HL-60 (cell line): ENCODE measurements at regions not wholly inside any gene's neighbourhood (a gene's known extent, or its start where the extent isn't known, plus 50 kb on each side); places are given as distances from the start of the nearest gene placed in this dataset.
A peak's percentile ranks its signal among the peaks of the same experiment; 100 is the strongest.

Source experiments
- DNase-seq, 2 experiments: peaks; one replicate each; pipeline ENCODE4 v3.0.0-alpha.2; 2010 to 2020; ENCODE audit warnings: low read depth in 1 of 2, low spot score in 1 of 2
- H3K27ac ChIP-seq: fragments of 250-450 bp; sonication (Bioruptor Pico); replicated peaks from 2 replicates; pipeline ENCODE4 v1.5.1; 2020; ENCODE audit warnings: mild to moderate bottlenecking, moderate library complexity
- H3K27me3 ChIP-seq: fragments of 250-450 bp; sonication (Bioruptor Pico); 2 replicates; pipeline ENCODE4 v1.5.1; 2021; ENCODE audit warnings: mild to moderate bottlenecking, moderate library complexity; ENCODE audit not compliant: insufficient read depth, poor library complexity, severe bottlenecking
- H3K4me3 ChIP-seq: replicated peaks from 2 replicates; pipeline ENCODE4 v1.5.1; 2011; ENCODE audit warnings: mild to moderate bottlenecking, control low read depth, low read length; ENCODE audit not compliant: insufficient read depth
- CTCF ChIP-seq: IDR thresholded peaks from one replicate; pipeline ENCODE4 v1.5.1; 2011; ENCODE audit warnings: low read length, control low read depth, inconsistent platforms; ENCODE audit not compliant: insufficient read depth
- GABPA ChIP-seq: IDR thresholded peaks from 2 replicates; pipeline ENCODE4 v1.6.1; 2012; ENCODE audit warnings: low read depth
- POLR2AphosphoS5 ChIP-seq: IDR thresholded peaks from 2 replicates; pipeline ENCODE4 v1.6.1; 2012; ENCODE audit warnings: low read depth
- SPI1 ChIP-seq: IDR thresholded peaks from 2 replicates; pipeline ENCODE4 v1.6.1; 2012; ENCODE audit warnings: low read depth, mild to moderate bottlenecking, borderline replicate concordance
- TF ChIP-seq, protein P1 (sequence below): IDR thresholded peaks from 2 replicates; pipeline ENCODE4 v1.6.1; 2012; ENCODE audit warnings: low read depth; ENCODE audit not compliant: insufficient replicate concordance

DNA sequence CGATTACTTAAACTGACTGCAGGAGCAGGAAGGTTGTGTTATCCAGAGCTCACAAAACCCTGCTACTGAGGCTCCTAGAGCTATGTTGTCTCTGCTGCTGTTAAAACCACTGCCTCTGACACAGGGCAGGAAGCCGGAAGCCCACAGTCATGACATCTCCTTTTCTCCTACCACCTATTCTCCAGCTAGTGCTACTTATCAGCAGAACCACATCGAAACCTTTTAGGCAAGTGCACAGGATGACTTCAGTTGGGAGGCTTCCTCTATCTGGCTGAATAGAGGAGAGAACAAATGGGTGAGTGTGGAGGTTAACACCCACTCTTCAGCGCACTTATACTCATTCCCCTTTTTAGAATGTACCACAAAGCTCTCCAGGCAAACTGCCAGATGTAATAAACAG, 638.0 kb downstream of the OTOL1 start:
- TF ChIP-seq SPI1 = no peak
- TF ChIP-seq, protein P1, sequence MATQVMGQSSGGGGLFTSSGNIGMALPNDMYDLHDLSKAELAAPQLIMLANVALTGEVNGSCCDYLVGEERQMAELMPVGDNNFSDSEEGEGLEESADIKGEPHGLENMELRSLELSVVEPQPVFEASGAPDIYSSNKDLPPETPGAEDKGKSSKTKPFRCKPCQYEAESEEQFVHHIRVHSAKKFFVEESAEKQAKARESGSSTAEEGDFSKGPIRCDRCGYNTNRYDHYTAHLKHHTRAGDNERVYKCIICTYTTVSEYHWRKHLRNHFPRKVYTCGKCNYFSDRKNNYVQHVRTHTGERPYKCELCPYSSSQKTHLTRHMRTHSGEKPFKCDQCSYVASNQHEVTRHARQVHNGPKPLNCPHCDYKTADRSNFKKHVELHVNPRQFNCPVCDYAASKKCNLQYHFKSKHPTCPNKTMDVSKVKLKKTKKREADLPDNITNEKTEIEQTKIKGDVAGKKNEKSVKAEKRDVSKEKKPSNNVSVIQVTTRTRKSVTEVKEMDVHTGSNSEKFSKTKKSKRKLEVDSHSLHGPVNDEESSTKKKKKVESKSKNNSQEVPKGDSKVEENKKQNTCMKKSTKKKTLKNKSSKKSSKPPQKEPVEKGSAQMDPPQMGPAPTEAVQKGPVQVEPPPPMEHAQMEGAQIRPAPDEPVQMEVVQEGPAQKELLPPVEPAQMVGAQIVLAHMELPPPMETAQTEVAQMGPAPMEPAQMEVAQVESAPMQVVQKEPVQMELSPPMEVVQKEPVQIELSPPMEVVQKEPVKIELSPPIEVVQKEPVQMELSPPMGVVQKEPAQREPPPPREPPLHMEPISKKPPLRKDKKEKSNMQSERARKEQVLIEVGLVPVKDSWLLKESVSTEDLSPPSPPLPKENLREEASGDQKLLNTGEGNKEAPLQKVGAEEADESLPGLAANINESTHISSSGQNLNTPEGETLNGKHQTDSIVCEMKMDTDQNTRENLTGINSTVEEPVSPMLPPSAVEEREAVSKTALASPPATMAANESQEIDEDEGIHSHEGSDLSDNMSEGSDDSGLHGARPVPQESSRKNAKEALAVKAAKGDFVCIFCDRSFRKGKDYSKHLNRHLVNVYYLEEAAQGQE = no peak
- TF ChIP-seq POLR2AphosphoS5 = no peak
- TF ChIP-seq GABPA = no peak
- TF ChIP-seq CTCF = no peak
- Histone ChIP-seq H3K27me3 (no peaks in the 10 kb centered on the region), H3K4me3 (no peak overlapping the region), H3K27ac (no peak overlapping the region)
- DNase-seq = peak in 1 of 2 experiments; percentile 3

GRCh38 chr3:162136136-162136535, 639.5 kb downstream of the OTOL1 start:
- Histone ChIP-seq H3K27ac (no peak overlapping the region), H3K4me3 (no peak overlapping the region), H3K27me3 (no peaks in the 10 kb centered on the region)
- TF ChIP-seq CTCF (no peak), GABPA (no peak), SPI1 (no peak), POLR2AphosphoS5 (no peak)
- TF ChIP-seq, protein P1 = no peak
- DNase-seq = no peak

GRCh38 chr3:162138509-162138908, 641.9 kb downstream of the OTOL1 start:
- no peak for DNase-seq
- no peak overlapping the region for H3K4me3 ChIP-seq
- no peak for TF ChIP-seq POLR2AphosphoS5
- TF ChIP-seq, protein P1 = no peak
- no peak for TF ChIP-seq GABPA
- TF ChIP-seq SPI1 = no peak
- no peak for TF ChIP-seq CTCF
- no peaks in the 10 kb centered on the region for H3K27me3 ChIP-seq
- H3K27ac ChIP-seq = no peak overlapping the region
